ENCODE measurements at regions not wholly inside any gene's neighbourhood (a gene's known extent, or its start where the extent isn't known, plus 50 kb on each side); places are given as distances from the start of the nearest gene placed in this dataset.

DNA sequence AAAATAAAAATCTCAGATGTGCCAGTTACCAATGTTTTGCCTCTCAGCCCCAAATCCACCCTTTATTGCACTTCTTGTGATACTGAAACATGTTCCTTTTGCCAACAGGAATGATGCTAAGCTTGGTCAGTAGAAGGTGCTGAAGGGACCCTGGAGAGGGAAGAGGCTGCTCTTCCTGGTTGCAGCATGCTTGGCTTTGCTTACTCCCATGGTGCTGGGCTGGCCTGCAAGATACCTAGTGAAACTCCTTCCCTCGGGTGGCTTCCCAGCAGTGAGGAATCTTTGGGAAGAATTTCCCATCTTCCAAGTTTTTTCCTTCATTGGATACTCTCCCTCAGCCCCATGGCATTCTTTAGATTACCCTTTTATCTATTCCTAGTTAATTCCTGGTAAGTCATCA lies 151.8 kb upstream of the TGFBR2 start:
- TF ChIP-seq CTCF (conservative IDR thresholded peaks at IDR 0.05 in 1 of 2, IDR thresholded peaks at IDR 0.05 in 1 of 2; ENCODE audit: low read depth in 1 of 2, low read length in 2 of 2) (no peak), EZH2 (IDR thresholded peaks at IDR 0.05; ENCODE audit: low read length, missing control alignments) (no peak)

Data from fibroblast of lung (primary cell).